ENCODE measurements at regions not wholly inside any gene's neighbourhood (a gene's known extent, or its start where the extent isn't known, plus 50 kb on each side); places are given as distances from the start of the nearest gene placed in this dataset.

DNA sequence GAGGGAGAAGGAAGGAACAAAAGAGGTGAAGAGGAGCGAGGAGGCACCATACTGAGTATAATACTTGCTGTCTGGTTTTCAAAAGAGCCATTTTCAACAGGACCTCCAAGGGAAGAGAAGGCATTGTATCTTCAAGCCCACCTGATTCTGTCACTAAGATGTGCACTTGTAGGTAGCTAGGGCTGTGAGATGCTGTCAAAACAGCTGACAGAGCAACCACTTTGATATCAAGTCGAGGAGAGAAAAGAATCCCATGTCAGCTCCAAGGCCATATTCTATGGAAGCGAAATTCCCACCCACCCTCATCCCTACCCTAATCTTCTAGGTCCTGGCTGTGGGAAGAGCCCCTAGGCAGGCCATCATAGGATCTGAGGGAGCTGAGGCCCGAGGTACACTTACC, 70.9 kb upstream of the PRDM11 start:
- Histone ChIP-seq H3K36me3 (ENCODE audit: control insufficient read depth, insufficient read depth, low read length) (no peaks in the 10 kb centered on the region), H3K4me3 (ENCODE audit: low read length) (no peak overlapping the region), H3K4me1 (ENCODE audit: control insufficient read depth, insufficient read depth, low read length) (peaks cover 8% of the 10 kb centered on the region), H3K27me3 (ENCODE audit: control insufficient read depth, insufficient read depth, low read length) (no peaks in the 10 kb centered on the region), H3K9me3 (ENCODE audit: control insufficient read depth, low read length) (no peaks in the 10 kb centered on the region), H3K9ac (ENCODE audit: low read length) (no peak overlapping the region)

DNA sequence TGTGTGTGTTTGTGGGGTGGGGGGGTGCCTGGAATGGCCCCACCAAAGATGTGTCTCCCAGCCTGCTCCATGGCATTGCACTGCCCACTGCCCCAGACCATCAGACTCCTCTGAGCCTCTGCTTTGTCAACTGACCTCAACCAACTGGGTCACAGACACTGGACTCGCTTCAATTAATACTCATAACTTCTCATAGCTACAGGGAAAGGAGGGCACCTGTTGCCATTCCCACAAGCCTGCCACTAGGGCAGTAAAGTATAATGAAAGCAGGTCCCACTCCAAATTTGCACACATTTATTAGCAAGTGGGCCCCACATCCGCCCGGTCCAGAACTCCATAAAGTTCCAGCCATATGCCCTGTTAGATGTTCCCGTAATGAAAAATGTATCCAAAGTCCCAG, 70.5 kb upstream of the PRDM11 start:
- Histone ChIP-seq H3K9ac (ENCODE audit: low read length) (no peak overlapping the region), H3K4me1 (ENCODE audit: control insufficient read depth, insufficient read depth, low read length) (peaks cover 9% of the 10 kb centered on the region), H3K9me3 (ENCODE audit: control insufficient read depth, low read length) (no peaks in the 10 kb centered on the region), H3K27me3 (ENCODE audit: control insufficient read depth, insufficient read depth, low read length) (no peaks in the 10 kb centered on the region), H3K36me3 (ENCODE audit: control insufficient read depth, insufficient read depth, low read length) (no peaks in the 10 kb centered on the region), H3K4me3 (ENCODE audit: low read length) (no peak overlapping the region)

DNA sequence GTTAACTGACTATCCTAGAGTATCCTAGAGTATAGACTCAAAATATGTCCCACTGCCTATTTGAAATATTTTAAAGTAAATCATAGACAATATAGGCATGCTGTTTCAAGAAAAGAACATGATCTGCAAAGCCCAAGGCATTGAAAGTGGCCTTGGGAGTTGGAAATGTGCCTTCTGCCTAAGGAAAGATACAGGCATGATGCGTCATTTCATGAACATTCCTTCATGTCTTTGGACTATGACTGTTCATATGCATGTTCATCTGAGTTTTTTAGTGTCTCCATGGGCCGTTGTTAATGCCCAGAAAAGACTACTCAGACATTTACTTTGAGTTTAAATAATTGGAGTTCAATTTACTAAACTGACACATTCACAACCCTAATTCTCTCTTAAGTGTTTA, 69.7 kb upstream of the PRDM11 start:
- no peak overlapping the region for H3K9ac ChIP-seq (ENCODE audit: low read length)
- no peaks in the 10 kb centered on the region for H3K9me3 ChIP-seq (ENCODE audit: control insufficient read depth, low read length)
- no peaks in the 10 kb centered on the region for H3K36me3 ChIP-seq (ENCODE audit: control insufficient read depth, insufficient read depth, low read length)
- no peak overlapping the region for H3K4me3 ChIP-seq (ENCODE audit: low read length)
- no peaks in the 10 kb centered on the region for H3K27me3 ChIP-seq (ENCODE audit: control insufficient read depth, insufficient read depth, low read length)
- H3K4me1 ChIP-seq (ENCODE audit: control insufficient read depth, insufficient read depth, low read length): peaks cover 9% of the 10 kb centered on the region

DNA sequence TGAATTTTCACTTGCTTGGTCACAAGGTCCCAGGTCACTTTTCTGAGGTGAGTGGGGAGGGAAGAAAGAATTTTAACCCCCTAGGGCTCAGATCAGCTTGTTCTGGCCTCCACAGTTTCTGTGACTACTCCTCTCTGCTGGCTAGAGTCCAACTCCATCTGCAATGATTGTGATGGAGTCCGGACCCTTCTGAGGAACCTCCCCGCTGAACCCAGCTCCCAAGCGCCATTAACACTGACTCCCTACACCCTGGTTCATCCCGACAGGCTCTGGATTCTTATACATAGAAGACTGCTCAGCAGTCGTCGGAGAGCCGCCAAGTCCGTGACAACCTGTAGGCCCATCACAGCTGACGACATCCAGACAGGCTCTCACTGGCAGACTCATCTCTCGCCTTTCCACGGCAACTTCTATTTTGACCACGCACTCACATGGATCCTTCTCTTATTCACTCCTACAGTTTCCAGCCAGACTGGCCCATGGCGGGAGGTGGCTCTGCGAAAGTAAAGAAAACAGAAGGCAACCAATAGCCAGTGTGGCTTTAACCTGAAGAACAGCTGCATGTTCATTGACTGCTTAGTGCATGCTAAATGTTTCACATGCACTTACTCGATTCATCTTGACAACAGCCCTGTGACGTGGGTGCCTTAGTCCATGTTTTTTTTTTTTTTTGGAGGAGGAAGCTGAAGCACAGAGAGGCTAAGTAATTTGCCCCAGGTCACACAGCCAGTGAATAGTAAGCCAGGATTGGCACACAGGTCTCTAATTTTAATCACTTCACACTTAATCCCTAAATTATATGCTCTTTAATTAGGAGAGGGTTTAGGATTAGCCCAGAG, 68.0 kb upstream of the PRDM11 start:
- Histone ChIP-seq H3K4me1 (ENCODE audit: control insufficient read depth, insufficient read depth, low read length) (peaks cover 9% of the 10 kb centered on the region), H3K36me3 (ENCODE audit: control insufficient read depth, insufficient read depth, low read length) (no peaks in the 10 kb centered on the region), H3K9me3 (ENCODE audit: control insufficient read depth, low read length) (no peaks in the 10 kb centered on the region), H3K9ac (ENCODE audit: low read length) (no peak overlapping the region), H3K4me3 (ENCODE audit: low read length) (no peak overlapping the region), H3K27me3 (ENCODE audit: control insufficient read depth, insufficient read depth, low read length) (peaks cover 5% of the 10 kb centered on the region)

DNA sequence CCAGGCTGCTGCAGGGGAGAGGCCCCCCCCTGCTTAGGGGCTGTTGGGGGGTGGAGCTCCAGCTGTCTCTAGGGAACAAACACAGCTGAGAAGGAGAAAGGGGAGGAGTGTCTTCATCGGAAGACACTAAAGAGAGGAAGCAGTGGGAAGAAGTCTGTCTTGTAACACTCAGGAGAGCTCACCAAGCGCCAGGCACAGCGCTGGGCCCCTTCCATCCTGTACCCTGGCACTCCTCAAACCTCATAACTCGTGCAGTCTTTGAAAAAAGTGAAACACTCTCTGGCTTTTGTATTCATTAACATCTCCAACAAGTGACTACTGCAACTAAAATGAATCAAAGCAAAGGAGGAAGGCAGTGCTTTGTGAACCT, 67.4 kb upstream of the PRDM11 start:
- Histone ChIP-seq H3K9me3 (ENCODE audit: control insufficient read depth, low read length) (no peaks in the 10 kb centered on the region), H3K27me3 (ENCODE audit: control insufficient read depth, insufficient read depth, low read length) (peaks cover 5% of the 10 kb centered on the region), H3K9ac (ENCODE audit: low read length) (no peak overlapping the region), H3K4me1 (ENCODE audit: control insufficient read depth, insufficient read depth, low read length) (peaks cover 9% of the 10 kb centered on the region), H3K36me3 (ENCODE audit: control insufficient read depth, insufficient read depth, low read length) (no peaks in the 10 kb centered on the region), H3K4me3 (ENCODE audit: low read length) (no peak overlapping the region)

DNA sequence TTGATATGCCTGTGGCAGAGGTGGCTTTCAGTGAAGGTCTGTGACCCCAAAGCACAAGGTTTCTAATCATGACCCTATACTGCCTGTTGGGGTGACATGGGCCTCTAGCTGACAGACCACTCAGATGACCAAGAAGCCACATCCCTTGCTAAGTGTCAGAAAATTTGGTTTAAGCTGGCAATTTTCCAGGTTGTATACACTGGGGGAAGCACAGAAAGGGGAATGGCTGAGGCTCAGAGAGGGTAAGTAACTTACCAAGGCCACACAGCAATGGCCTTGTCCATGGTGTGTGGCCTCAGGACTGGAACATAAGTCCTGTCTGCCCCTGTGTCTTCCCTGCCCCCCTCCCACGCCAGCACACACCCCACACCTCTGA, 66.9 kb upstream of the PRDM11 start:
- Histone ChIP-seq H3K27me3 (ENCODE audit: control insufficient read depth, insufficient read depth, low read length) (peaks cover 5% of the 10 kb centered on the region), H3K9me3 (ENCODE audit: control insufficient read depth, low read length) (no peaks in the 10 kb centered on the region), H3K4me3 (ENCODE audit: low read length) (no peak overlapping the region), H3K4me1 (ENCODE audit: control insufficient read depth, insufficient read depth, low read length) (peaks cover 9% of the 10 kb centered on the region), H3K36me3 (ENCODE audit: control insufficient read depth, insufficient read depth, low read length) (no peaks in the 10 kb centered on the region), H3K9ac (ENCODE audit: low read length) (no peak overlapping the region)

DNA sequence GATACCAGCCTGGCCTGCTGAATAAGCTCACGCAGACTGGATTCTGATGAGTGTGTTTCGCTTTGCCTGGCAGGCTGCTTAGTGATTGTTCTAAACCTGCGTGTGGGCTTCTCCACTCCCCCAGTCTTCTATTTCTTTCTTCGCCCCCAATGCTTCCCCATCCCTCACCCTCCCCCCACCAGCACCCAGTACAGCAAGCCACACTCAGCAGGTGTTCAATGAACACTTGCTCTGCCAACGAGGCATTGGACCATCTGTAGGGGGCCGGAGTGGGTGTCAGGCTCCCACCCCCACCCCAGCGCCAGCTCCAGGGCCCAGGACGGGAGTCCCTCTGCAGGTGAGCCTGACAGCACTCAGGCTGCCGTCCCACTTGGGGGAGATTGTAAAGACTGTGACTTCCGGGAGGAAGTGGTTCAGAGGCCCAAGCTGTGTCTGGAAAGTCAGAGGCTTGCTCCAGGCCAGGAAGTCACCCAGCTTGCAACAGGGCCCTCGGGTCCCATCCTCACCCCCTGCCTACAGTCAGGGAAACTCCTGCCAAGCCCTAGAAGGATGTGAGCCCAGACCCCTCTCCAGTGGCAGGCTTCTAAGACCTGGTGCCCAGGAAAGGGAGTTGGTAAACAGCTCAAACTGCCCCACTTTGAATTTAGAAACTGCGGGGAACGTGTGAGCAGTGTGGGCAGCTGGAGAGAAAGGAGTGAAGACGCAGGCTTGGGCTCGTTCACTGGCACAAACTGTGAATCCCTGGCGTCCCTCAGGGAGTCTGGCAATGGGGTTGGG, 66.3 kb upstream of the PRDM11 start:
- Histone ChIP-seq H3K36me3 (ENCODE audit: control insufficient read depth, insufficient read depth, low read length) (no peaks in the 10 kb centered on the region), H3K9me3 (ENCODE audit: control insufficient read depth, low read length) (no peaks in the 10 kb centered on the region), H3K4me3 (ENCODE audit: low read length) (no peak overlapping the region), H3K9ac (ENCODE audit: low read length) (no peak overlapping the region), H3K4me1 (ENCODE audit: control insufficient read depth, insufficient read depth, low read length) (peaks cover 9% of the 10 kb centered on the region), H3K27me3 (ENCODE audit: control insufficient read depth, insufficient read depth, low read length) (peaks cover 5% of the 10 kb centered on the region)

DNA sequence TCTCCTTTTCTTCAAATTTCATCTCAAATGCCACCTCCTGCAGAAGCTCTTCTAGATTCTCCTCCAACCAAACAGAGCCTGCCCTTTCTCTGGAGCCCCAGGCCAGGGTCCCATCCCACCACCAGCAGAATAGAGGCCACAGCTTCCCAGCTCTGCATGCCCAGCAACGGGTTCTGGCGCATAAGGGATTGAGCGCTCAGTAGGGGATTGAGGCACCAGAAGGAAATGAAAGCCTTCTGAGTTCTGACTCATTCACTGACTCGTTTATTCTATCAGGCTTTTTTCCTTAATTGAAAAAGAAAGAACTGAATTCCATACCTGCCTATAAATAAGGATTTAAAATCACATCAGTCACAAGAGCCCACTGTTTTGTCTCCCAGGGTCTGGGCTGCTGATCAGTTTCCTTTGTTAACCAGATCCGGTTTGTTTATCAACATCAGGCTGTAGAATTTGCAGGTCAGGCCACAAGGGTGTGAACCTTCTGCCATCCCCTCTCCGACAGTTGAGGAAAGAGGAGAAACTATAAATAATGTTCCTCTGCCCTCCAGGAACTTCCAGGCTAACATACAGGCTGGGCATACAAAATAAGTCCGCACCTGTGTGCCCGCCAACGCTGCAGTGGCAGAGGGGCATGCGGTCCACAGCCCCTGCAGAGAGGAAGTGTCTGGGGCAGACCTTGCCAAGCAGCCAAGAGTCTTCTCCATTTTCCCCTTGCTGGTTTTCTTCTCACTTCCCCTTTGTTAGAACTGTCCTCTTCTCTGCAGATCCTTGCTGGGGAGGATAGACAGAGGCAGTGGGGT, 63.5 kb upstream of the PRDM11 start:
- H3K9ac ChIP-seq (ENCODE audit: low read length): no peak overlapping the region
- no peak overlapping the region for H3K4me3 ChIP-seq (ENCODE audit: low read length)
- H3K9me3 ChIP-seq (ENCODE audit: control insufficient read depth, low read length): no peaks in the 10 kb centered on the region
- peaks cover 5% of the 10 kb centered on the region for H3K27me3 ChIP-seq (ENCODE audit: control insufficient read depth, insufficient read depth, low read length)
- peaks cover 14% of the 10 kb centered on the region for H3K4me1 ChIP-seq (ENCODE audit: control insufficient read depth, insufficient read depth, low read length)
- H3K36me3 ChIP-seq (ENCODE audit: control insufficient read depth, insufficient read depth, low read length): no peaks in the 10 kb centered on the region

DNA sequence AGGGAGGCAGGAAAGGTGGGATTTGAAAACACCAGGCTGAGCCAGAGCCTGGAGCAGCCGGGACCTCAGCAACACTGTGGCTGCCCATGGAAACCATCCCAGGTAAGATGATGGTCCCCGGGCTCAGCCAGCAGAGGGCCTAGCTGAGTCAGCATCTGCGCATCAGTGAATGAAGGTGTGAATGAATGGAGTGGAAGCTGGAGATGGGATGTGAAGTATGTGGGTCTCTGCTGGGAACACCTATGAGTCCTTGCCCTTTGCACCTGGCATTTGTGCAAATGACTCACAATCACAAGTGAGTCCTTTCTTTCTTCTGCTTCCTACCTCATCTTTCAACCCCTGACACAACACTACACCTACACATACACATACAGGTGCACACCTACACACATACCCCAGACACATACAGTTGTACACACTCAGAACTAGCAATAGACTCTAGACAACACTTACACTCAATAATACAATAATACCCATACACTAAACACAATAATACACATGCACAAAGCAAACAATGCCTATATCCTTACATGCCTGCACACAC, 62.8 kb upstream of the PRDM11 start:
- H3K36me3 ChIP-seq (ENCODE audit: control insufficient read depth, insufficient read depth, low read length): no peaks in the 10 kb centered on the region
- peaks cover 5% of the 10 kb centered on the region for H3K27me3 ChIP-seq (ENCODE audit: control insufficient read depth, insufficient read depth, low read length)
- no peak overlapping the region for H3K4me3 ChIP-seq (ENCODE audit: low read length)
- H3K9me3 ChIP-seq (ENCODE audit: control insufficient read depth, low read length): no peaks in the 10 kb centered on the region
- H3K9ac ChIP-seq (ENCODE audit: low read length): no peak overlapping the region
- peaks cover 14% of the 10 kb centered on the region for H3K4me1 ChIP-seq (ENCODE audit: control insufficient read depth, insufficient read depth, low read length)

DNA sequence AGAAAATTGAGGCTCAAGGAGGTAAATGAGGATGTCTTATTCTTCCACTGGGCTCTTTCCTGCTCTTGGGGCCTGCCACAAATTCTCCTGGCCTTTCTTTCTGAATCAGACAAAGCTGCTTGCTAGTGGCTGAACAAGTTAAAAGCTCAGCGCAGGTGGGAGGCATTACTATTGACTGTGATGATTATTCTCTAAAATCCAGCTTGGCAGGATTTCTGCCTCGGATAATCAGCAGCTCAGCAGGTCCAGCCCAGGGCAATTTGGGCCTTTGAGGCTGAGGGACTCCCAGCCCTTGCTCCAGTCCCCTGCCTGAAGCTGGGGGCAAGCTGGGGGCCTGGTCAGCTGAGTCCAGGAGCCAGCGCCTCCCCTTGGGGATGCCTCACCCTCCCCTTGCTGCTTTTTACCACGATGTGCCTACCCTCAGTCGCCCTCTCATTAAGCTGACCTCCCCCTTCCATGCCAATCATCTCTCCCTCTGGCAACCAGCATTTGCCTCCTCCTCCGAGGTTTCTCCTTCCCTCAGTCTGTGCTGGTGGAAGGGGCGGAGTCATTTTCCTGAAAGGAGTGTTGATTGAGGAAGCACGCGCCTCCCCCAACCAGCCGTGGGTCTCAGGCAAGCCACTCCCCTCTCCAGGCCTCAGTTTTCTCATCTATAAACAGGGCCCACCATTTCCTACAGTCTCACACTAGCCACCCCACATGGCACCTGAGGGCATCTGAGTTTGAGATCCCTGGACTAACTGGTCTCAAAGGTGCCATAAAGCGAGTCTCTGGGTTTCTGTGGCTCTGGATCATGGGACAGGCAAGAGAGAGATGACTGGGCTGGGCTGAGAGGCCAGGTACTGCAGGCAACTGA, 60.6 kb upstream of the PRDM11 start:
- Histone ChIP-seq H3K36me3 (ENCODE audit: control insufficient read depth, insufficient read depth, low read length) (no peaks in the 10 kb centered on the region), H3K4me3 (ENCODE audit: low read length) (no peak overlapping the region), H3K9ac (ENCODE audit: low read length) (no peak overlapping the region), H3K4me1 (ENCODE audit: control insufficient read depth, insufficient read depth, low read length) (peaks cover 8% of the 10 kb centered on the region), H3K27me3 (ENCODE audit: control insufficient read depth, insufficient read depth, low read length) (peaks cover 5% of the 10 kb centered on the region), H3K9me3 (ENCODE audit: control insufficient read depth, low read length) (no peaks in the 10 kb centered on the region)

DNA sequence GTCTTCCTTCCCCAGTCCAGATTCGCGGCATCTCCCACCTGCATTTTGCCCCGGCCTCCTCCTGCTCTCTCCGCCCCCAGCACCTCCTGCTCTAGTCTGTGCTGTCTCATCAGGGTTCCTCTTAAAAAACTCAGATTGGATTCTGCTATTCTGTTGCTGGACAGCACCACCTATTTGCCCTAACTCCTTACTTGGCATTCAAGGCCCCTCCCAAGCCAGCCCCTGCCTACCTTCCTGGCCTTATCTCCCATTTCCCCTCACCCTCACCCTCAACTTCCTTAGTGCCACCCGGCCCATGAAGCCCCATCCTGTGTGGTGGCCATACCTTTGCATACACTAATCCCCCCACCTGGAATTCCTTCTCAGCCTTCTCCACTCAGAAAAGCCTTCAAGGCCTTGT, 59.9 kb upstream of the PRDM11 start:
- no peaks in the 10 kb centered on the region for H3K9me3 ChIP-seq (ENCODE audit: control insufficient read depth, low read length)
- H3K4me3 ChIP-seq (ENCODE audit: low read length): no peak overlapping the region
- H3K9ac ChIP-seq (ENCODE audit: low read length): no peak overlapping the region
- no peaks in the 10 kb centered on the region for H3K36me3 ChIP-seq (ENCODE audit: control insufficient read depth, insufficient read depth, low read length)
- peaks cover 5% of the 10 kb centered on the region for H3K27me3 ChIP-seq (ENCODE audit: control insufficient read depth, insufficient read depth, low read length)
- H3K4me1 ChIP-seq (ENCODE audit: control insufficient read depth, insufficient read depth, low read length): peaks cover 8% of the 10 kb centered on the region
